ENCODE measurements at regions not wholly inside any gene's neighbourhood (a gene's known extent, or its start where the extent isn't known, plus 50 kb on each side); places are given as distances from the start of the nearest gene placed in this dataset.

DNA sequence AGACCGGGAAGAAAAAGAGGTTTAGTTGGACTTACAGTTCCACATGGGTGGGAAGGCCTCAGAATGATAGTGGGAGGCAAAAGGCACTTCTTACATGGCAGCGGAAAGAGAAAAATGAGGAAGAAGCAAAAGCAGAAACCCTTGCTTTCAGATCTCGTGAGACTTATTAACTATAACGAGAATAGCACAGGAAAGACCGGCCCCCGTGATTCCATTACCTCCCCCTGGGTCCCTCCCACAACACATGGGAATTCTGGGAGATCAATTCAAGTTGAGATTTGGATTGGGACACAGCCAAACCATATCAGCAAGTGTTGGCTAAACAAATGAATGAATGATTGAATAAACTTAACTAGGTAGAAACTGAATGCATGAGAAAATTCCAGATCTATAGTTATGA, 85.3 kb upstream of the PARP11 start:
- H3K4me2 ChIP-seq (ENCODE audit: low read length), result no peak overlapping the region
- no peak overlapping the region for H3K9ac ChIP-seq (ENCODE audit: low read length)
- no peak overlapping the region for H3K27ac ChIP-seq (ENCODE audit: low read length)
- no peaks in the 10 kb centered on the region for H3K9me2 ChIP-seq (ENCODE audit: insufficient read depth, low read length)
- no peak overlapping the region for H2AFZ ChIP-seq (ENCODE audit: low read depth, low read length)
- H3K79me2 ChIP-seq (replicated peaks; ENCODE audit: insufficient read depth, low read length), result no peaks in the 10 kb centered on the region
- H3F3A ChIP-seq (ENCODE audit: insufficient read depth, low read length, poor library complexity, severe bottlenecking), result no peaks in the 10 kb centered on the region
- H3K9me3 ChIP-seq (ENCODE audit: low read length), result no peaks in the 10 kb centered on the region
- TF ChIP-seq, protein P1, sequence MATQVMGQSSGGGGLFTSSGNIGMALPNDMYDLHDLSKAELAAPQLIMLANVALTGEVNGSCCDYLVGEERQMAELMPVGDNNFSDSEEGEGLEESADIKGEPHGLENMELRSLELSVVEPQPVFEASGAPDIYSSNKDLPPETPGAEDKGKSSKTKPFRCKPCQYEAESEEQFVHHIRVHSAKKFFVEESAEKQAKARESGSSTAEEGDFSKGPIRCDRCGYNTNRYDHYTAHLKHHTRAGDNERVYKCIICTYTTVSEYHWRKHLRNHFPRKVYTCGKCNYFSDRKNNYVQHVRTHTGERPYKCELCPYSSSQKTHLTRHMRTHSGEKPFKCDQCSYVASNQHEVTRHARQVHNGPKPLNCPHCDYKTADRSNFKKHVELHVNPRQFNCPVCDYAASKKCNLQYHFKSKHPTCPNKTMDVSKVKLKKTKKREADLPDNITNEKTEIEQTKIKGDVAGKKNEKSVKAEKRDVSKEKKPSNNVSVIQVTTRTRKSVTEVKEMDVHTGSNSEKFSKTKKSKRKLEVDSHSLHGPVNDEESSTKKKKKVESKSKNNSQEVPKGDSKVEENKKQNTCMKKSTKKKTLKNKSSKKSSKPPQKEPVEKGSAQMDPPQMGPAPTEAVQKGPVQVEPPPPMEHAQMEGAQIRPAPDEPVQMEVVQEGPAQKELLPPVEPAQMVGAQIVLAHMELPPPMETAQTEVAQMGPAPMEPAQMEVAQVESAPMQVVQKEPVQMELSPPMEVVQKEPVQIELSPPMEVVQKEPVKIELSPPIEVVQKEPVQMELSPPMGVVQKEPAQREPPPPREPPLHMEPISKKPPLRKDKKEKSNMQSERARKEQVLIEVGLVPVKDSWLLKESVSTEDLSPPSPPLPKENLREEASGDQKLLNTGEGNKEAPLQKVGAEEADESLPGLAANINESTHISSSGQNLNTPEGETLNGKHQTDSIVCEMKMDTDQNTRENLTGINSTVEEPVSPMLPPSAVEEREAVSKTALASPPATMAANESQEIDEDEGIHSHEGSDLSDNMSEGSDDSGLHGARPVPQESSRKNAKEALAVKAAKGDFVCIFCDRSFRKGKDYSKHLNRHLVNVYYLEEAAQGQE (IDR thresholded peaks at IDR 0.05; ENCODE audit: borderline replicate concordance), result no peak
- TF ChIP-seq RAD21 (conservative IDR thresholded peaks at IDR 0.05) (no peak), EP300 (conservative IDR thresholded peaks at IDR 0.05; ENCODE audit: poor library complexity, severe bottlenecking) (no peak), MXI1 (conservative IDR thresholded peaks at IDR 0.05; ENCODE audit: poor library complexity, severe bottlenecking) (no peak), SMC3 (conservative IDR thresholded peaks at IDR 0.05; ENCODE audit: poor library complexity) (no peak), EZH2 (IDR thresholded peaks at IDR 0.05; ENCODE audit: borderline replicate concordance, insufficient read depth, low read length, poor library complexity, severe bottlenecking) (no peak), POLR2AphosphoS5 (IDR thresholded peaks at IDR 0.05) (no peak), TAF1 (IDR thresholded peaks at IDR 0.05; ENCODE audit: low read depth) (no peak)
- TF ChIP-seq, protein P2, sequence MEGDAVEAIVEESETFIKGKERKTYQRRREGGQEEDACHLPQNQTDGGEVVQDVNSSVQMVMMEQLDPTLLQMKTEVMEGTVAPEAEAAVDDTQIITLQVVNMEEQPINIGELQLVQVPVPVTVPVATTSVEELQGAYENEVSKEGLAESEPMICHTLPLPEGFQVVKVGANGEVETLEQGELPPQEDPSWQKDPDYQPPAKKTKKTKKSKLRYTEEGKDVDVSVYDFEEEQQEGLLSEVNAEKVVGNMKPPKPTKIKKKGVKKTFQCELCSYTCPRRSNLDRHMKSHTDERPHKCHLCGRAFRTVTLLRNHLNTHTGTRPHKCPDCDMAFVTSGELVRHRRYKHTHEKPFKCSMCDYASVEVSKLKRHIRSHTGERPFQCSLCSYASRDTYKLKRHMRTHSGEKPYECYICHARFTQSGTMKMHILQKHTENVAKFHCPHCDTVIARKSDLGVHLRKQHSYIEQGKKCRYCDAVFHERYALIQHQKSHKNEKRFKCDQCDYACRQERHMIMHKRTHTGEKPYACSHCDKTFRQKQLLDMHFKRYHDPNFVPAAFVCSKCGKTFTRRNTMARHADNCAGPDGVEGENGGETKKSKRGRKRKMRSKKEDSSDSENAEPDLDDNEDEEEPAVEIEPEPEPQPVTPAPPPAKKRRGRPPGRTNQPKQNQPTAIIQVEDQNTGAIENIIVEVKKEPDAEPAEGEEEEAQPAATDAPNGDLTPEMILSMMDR (IDR thresholded peaks at IDR 0.05; ENCODE audit: poor library complexity, severe bottlenecking), result no peak
- no peaks in the 10 kb centered on the region for H3K27me3 ChIP-seq (ENCODE audit: insufficient read depth, low read depth, low read length)
- H4K20me1 ChIP-seq (ENCODE audit: insufficient read depth), result no peaks in the 10 kb centered on the region
- H3K36me3 ChIP-seq (ENCODE audit: insufficient read depth, low read length), result no peaks in the 10 kb centered on the region
- no peak overlapping the region for H3K4me3 ChIP-seq (ENCODE audit: low read length)

DNA sequence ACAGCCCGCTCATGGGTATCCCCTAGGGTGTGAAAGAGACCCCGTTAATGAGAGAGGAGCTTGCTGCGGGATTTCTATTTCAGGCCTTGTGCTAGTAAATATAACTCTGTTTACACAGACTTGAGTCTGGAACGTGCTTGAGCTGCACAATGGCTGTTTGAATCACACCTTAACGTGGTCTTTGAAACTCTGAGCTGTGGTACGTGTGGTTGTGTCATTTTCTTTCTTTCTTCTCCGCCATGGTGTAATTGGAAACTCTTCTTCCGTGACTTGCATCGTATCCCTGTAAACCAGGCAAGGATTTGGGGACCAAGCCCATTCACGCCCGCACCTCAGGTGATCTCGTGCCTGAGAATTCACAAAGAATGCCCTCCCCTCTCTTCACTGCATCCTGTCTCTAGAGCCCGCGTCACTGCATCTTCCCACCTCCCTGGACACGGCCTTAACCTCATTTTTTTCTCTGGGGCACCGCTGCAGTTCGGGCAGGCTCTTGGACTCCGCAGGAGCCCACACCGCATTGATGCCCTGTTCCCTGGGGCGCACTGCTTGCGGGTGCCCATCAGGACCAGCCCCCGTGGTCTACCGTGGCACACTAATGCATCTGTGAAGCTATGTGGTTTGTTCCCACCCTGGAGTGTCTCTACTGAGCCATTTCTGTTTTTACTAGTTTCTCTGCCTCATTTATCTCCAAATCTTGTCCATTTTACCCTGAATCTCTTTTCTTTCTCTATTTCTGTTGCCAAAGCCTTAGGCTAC, 78.4 kb upstream of the PARP11 start:
- TF ChIP-seq TAF1 (IDR thresholded peaks at IDR 0.05; ENCODE audit: low read depth) (no peak), RAD21 (conservative IDR thresholded peaks at IDR 0.05) (no peak), EP300 (conservative IDR thresholded peaks at IDR 0.05; ENCODE audit: poor library complexity, severe bottlenecking) (no peak), MXI1 (conservative IDR thresholded peaks at IDR 0.05; ENCODE audit: poor library complexity, severe bottlenecking) (no peak), EZH2 (IDR thresholded peaks at IDR 0.05; ENCODE audit: borderline replicate concordance, insufficient read depth, low read length, poor library complexity, severe bottlenecking) (no peak), POLR2AphosphoS5 (IDR thresholded peaks at IDR 0.05) (no peak), SMC3 (conservative IDR thresholded peaks at IDR 0.05; ENCODE audit: poor library complexity) (no peak)
- TF ChIP-seq, protein P1 (IDR thresholded peaks at IDR 0.05; ENCODE audit: borderline replicate concordance), result no peak
- TF ChIP-seq, protein P2 (IDR thresholded peaks at IDR 0.05; ENCODE audit: poor library complexity, severe bottlenecking), result no peak
- no peak overlapping the region for H3K27ac ChIP-seq (ENCODE audit: low read length)
- H3K9me3 ChIP-seq (ENCODE audit: low read length), result no peaks in the 10 kb centered on the region

More for the DNA sequence above, 78.4 kb upstream of the PARP11 start:
- Histone ChIP-seq H3K9ac (ENCODE audit: low read length) (no peak overlapping the region), H3K4me2 (ENCODE audit: low read length) (no peak overlapping the region), H3K4me3 (ENCODE audit: low read length) (no peak overlapping the region), H4K20me1 (ENCODE audit: insufficient read depth) (no peaks in the 10 kb centered on the region), H3K27me3 (ENCODE audit: insufficient read depth, low read depth, low read length) (no peaks in the 10 kb centered on the region), H2AFZ (ENCODE audit: low read depth, low read length) (no peak overlapping the region), H3F3A (ENCODE audit: insufficient read depth, low read length, poor library complexity, severe bottlenecking) (no peaks in the 10 kb centered on the region), H3K36me3 (ENCODE audit: insufficient read depth, low read length) (no peaks in the 10 kb centered on the region), H3K79me2 (replicated peaks; ENCODE audit: insufficient read depth, low read length) (no peaks in the 10 kb centered on the region), H3K9me2 (ENCODE audit: insufficient read depth, low read length) (no peaks in the 10 kb centered on the region)
